Brain microvascular endothelial cell (primary cell): ENCODE measurements at regions not wholly inside any gene's neighbourhood (a gene's known extent, or its start where the extent isn't known, plus 50 kb on each side); places are given as distances from the start of the nearest gene placed in this dataset.

Experiments used
- DNase-seq: peaks from one replicate; pipeline ENCODE4 v3.0.0-alpha.2; 2020
- H3K27ac ChIP-seq: fragments of 250-450 bp; sonication (Bioruptor Pico); 2 replicates; pipeline ENCODE4 v1.5.1; 2020; ENCODE audit warnings: mild to moderate bottlenecking, moderate library complexity
- H3K27me3 ChIP-seq: fragments of 250-450 bp; sonication (Bioruptor Pico); replicated peaks from 2 replicates; pipeline ENCODE4 v1.5.1; 2020; ENCODE audit warnings: mild to moderate bottlenecking
- H3K36me3 ChIP-seq: fragments of 250-450 bp; sonication (Bioruptor Pico); replicated peaks from 2 replicates; pipeline ENCODE4 v1.5.1; 2020; ENCODE audit warnings: mild to moderate bottlenecking
- H3K4me3 ChIP-seq: 2 replicates; pipeline ENCODE4 v1.5.1; 2011; ENCODE audit warnings: low read depth, mild to moderate bottlenecking, control low read depth, low read length, moderate library complexity
- in situ Hi-C: cut with HindIII; loops from 2 replicates; pipeline ENCODE4 v1.10.0; 2017; ENCODE audit warnings: low sequenced_read_pairs, low pct_ligation_motif_present
- TF ChIP-seq, protein P1 (sequence below): IDR thresholded peaks from 2 replicates; pipeline ENCODE4 v1.5.1; 2011; ENCODE audit warnings: low read depth, mild to moderate bottlenecking, moderate library complexity, low read length, control low read depth, inconsistent platforms; ENCODE audit errors: missing control alignments

DNA sequence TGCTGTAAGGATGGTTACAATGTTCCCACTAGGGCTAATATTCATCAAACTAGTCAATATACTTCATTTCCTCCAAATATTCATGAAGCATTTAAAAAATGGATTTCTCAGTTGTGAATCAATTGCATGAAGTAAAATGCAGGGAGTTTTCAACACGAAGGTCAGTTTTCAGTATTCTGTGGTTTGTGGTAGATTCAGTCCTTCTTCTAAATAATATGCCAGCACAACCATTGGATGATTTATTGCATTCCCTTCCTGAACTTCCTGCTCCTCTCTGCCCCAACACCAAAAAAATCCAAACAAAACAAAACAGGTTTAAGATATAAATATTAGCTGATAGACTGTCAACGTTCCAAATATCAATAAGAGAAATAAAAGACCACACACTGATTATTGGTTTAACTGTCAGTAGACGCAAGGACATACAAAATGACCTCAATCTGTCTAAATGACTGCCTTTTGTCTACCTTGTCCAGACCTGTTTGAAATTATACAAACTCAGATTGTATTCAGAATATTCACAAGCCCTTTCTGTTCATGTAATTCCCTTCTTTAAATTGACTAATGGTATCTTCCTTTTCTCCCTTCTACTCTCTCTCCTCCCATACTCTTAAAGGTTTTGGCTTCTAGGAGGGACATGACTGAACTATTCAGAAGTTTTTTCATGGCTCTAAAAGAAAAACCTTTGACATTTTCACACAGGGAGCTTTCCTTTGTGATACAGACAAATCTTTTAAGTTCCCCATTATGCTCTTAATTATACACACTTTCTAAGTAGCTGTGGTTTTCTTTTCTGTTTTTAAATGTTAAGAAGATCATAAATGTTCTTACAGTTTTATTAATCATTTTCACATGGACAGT lies 92.6 kb upstream of the STT3B start:
- in situ Hi-C loops, result no loop called here
- H3K27me3 ChIP-seq, result no peaks in the 10 kb centered on the region
- no peak overlapping the region for H3K4me3 ChIP-seq
- no peak overlapping the region for H3K27ac ChIP-seq
- TF ChIP-seq, protein P1, sequence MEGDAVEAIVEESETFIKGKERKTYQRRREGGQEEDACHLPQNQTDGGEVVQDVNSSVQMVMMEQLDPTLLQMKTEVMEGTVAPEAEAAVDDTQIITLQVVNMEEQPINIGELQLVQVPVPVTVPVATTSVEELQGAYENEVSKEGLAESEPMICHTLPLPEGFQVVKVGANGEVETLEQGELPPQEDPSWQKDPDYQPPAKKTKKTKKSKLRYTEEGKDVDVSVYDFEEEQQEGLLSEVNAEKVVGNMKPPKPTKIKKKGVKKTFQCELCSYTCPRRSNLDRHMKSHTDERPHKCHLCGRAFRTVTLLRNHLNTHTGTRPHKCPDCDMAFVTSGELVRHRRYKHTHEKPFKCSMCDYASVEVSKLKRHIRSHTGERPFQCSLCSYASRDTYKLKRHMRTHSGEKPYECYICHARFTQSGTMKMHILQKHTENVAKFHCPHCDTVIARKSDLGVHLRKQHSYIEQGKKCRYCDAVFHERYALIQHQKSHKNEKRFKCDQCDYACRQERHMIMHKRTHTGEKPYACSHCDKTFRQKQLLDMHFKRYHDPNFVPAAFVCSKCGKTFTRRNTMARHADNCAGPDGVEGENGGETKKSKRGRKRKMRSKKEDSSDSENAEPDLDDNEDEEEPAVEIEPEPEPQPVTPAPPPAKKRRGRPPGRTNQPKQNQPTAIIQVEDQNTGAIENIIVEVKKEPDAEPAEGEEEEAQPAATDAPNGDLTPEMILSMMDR, result no peak
- DNase-seq, result no peak
- no peaks in the 10 kb centered on the region for H3K36me3 ChIP-seq

DNA sequence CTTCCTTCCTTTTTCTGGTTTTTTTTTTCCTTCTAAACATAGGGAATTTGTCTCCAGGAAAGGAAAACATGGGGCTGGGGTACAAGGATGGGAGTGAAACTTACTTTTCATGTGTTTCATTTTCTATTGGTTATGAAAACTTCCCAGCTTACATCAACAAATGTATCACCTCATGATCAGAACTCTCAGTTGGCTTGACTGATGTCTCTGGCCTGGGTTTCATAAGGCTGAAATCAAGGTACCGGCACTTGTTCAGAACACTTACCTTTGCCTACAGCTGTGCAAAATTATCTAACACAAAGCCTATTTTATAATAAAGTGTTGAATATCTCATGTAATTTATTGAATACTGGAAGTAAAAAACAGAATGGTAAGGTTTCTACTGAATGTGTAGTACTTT lies 91.8 kb upstream of the STT3B start:
- in situ Hi-C loops, result no loop called here
- no peak for DNase-seq
- H3K27me3 ChIP-seq, result no peaks in the 10 kb centered on the region

DNA sequence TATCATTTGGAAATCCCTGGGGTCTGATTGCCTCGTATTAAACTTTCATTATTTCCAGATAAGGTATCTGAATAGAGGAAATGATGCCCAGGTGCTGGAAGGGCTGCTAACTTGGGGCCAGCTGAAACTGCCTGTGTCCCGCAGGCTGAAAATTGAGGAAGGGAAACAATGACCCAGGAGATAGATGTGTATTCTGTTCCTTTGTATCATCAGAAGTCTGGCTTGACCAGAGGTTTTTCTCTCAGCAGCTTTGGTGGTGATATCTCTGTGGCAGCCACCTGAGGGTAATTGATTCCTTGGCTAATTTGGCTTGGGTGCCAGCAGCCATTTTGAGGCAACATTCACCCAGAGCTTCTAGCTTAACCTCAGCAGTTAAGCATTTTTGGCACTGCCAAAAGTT lies 90.0 kb upstream of the STT3B start:
- H3K36me3 ChIP-seq, result no peaks in the 10 kb centered on the region
- H3K27me3 ChIP-seq, result no peaks in the 10 kb centered on the region
- TF ChIP-seq, protein P1, result no peak
- in situ Hi-C loops, result no loop called here
- no peak overlapping the region for H3K4me3 ChIP-seq
- no peak for DNase-seq
- no peak overlapping the region for H3K27ac ChIP-seq

More for the DNA sequence above, 91.8 kb upstream of the STT3B start:
- no peak overlapping the region for H3K4me3 ChIP-seq
- H3K27ac ChIP-seq, result no peak overlapping the region
- H3K36me3 ChIP-seq, result no peaks in the 10 kb centered on the region
- TF ChIP-seq, protein P1, result no peak

DNA sequence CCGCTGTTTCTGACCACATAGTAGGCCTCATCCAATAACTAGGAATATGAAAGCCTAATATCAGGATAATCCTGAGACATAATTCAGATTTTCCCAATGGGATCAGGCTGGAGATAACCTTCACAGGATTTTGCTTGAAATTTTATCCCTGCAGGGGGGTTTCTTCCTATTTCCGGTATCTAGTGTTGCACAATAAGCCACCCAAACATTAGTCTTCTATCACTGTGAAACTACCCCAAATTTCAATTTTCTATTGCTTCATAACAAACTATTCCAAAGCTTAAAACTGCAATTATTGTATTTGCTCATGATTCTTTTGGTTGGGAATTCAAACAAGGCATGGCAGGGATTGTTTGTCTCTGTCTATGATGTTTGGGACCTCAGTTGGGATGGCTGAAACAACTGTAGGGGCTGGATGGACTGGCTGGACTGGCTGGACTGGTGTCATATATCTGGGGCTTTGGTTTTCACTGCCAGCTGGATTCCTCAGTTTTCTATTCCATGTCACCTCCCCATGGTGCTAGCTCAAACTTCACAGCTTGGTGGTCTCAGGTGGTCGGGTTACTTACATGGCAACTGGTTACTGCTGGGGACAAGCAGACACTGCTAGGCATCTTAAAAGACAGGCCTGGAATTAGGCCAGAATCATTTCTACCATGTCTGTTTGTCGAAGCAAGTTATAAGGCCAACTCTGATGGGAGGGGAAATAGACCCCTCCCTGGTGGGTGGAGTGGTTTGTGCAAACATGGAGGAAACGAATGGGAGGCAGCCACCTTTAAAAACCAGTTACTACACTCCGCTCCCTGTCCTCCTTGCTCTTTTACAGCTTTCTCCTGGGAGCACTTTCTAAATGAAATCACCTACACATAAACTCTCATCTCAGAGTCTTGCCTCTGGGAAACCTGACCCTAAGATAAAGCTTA lies 88.2 kb upstream of the STT3B start:
- H3K4me3 ChIP-seq, result no peak overlapping the region
- DNase-seq, result no peak
- no peak overlapping the region for H3K27ac ChIP-seq
- in situ Hi-C loops, result no loop called here
- H3K36me3 ChIP-seq, result no peaks in the 10 kb centered on the region
- no peaks in the 10 kb centered on the region for H3K27me3 ChIP-seq
- TF ChIP-seq, protein P1, result no peak

DNA sequence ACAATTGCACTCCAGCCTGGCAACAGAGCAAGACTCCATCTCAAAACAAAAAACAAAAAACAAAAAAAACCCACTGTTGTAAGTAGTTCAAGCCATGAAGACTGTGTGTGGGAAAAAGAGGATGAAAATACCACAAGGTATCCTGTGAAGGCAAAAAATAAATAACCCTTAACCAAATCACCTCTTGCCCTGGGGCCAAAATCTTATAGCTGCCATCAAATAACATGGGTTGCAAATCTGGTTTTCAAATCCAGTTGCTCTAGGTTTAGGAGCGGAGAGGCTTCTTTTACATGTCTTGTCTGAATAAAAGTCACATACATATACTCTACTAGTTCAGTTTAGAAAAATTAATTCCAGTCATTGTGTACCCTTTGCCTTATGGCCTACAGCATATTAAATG lies 87.0 kb upstream of the STT3B start:
- no peaks in the 10 kb centered on the region for H3K27me3 ChIP-seq
- TF ChIP-seq, protein P1, result no peak
- DNase-seq, result no peak
- no peak overlapping the region for H3K27ac ChIP-seq
- H3K36me3 ChIP-seq, result no peaks in the 10 kb centered on the region
- in situ Hi-C loops, result no loop called here
- no peak overlapping the region for H3K4me3 ChIP-seq
